HCT116 (cell line): ENCODE measurements at regions not wholly inside any gene's neighbourhood (a gene's known extent, or its start where the extent isn't known, plus 50 kb on each side); places are given as distances from the start of the nearest gene placed in this dataset.

Experiments used
- ATAC-seq: fragments of 200-7000 bp; cut with Tn5 transposase; 2 replicates; pipeline ENCODE4 v1.9.1; 2020; ENCODE audit warnings: mild to moderate bottlenecking, moderate library complexity
- BruUV-seq: library from RNA; stranded (reverse); fragments of 400-500 nt; replicated peaks from 2 replicates; lab custom pipeline; 2021; lab: Mats Ljungman, UMichigan
- CTCF ChIA-PET: fragments of 300-600 bp; sonication (Branson Sonifier 250); formaldehyde crosslinking; loops from one replicate; lab custom pipeline; 2021; ENCODE audit warnings: antibody characterized with exemption; lab: Charles Lee
- POLR2A ChIA-PET: fragments of 300-600, 350-600 bp; sonication (Branson Sonifier 250); formaldehyde crosslinking; loops from one replicate; lab custom pipeline; 2021; ENCODE audit warnings: antibody characterized with exemption; lab: Charles Lee
- RAD21 ChIA-PET, 2 experiments: fragments of 300-600 bp; sonication (Branson Sonifier 250); formaldehyde crosslinking; loops; one replicate each; lab custom pipeline; 2023; ENCODE audit warnings: low total read pairs in 2 of 2; ENCODE audit not compliant: uncharacterized antibody in 2 of 2, unreplicated experiment in 2 of 2, low non-redundant PET in 1 of 2; lab: Charles Lee
- DNase-seq: peaks from one replicate; pipeline ENCODE4 v3.0.0-alpha.2; 2010; ENCODE audit warnings: low read depth, low spot score
- H2AFZ ChIP-seq: fragments of 200-600 bp; shearing (Covaris generic), sonication (generic); 2 replicates; pipeline ENCODE4 v1.6.1; 2017; ENCODE audit warnings: low read depth, mixed run types, mixed read lengths, antibody characterized with exemption, low read length; ENCODE audit not compliant: poor library complexity, severe bottlenecking
- H3K27ac ChIP-seq: 2 replicates; pipeline ENCODE4 v1.5.1; 2012; ENCODE audit warnings: low read depth, low read length
- H3K27me3 ChIP-seq: fragments of 200-600 bp; sonication (generic); 2 replicates; pipeline ENCODE4 v1.6.1; 2016; ENCODE audit warnings: mixed run types, low read length, mixed read lengths; ENCODE audit not compliant: insufficient read depth
- H3K36me3 ChIP-seq, 2 experiments: fragments of 200-500 bp in 1 of 2; fragments of 200-600 bp in 1 of 2; sonication (Bioruptor generic) in 1 of 2; sonication (generic) in 1 of 2; 2 replicates each; pipeline versions ENCODE4 v1.5.1 to v1.6.1; 2014 to 2016; ENCODE audit warnings: low read length in 2 of 2, inconsistent platforms in 1 of 2, mixed read lengths in 1 of 2, mixed run types in 1 of 2; ENCODE audit not compliant: insufficient read depth in 2 of 2, control insufficient read depth in 1 of 2
- H3K4me1 ChIP-seq, 2 experiments: fragments of 200-600 bp in 1 of 2; sonication (generic) in 1 of 2; 2 replicates each; pipeline versions ENCODE4 v1.5.1 to v1.6.1; 2012 to 2017; ENCODE audit warnings: low read length in 2 of 2, inconsistent platforms in 1 of 2, mild to moderate bottlenecking in 1 of 2, mixed read lengths in 1 of 2, mixed run types in 1 of 2, moderate library complexity in 1 of 2; ENCODE audit not compliant: insufficient read depth in 2 of 2, control insufficient read depth in 1 of 2
- H3K4me2 ChIP-seq: fragments of 200-600 bp; sonication (generic); 2 replicates; pipeline ENCODE4 v1.6.1; 2017; ENCODE audit warnings: mixed run types, low read length, mixed read lengths
- H3K4me3 ChIP-seq, 2 experiments: fragments of 200-600 bp in 1 of 2; sonication (generic) in 1 of 2; replicated peaks in 1 of 2; 2 replicates each; pipeline ENCODE4 v1.5.1; 2011 to 2016; ENCODE audit warnings: low read length in 2 of 2, control low read depth in 1 of 2, low read depth in 1 of 2, mild to moderate bottlenecking in 1 of 2, mixed read lengths in 1 of 2, mixed run types in 1 of 2
- H3K79me2 ChIP-seq: fragments of 200-600 bp; sonication (generic); 2 replicates; pipeline ENCODE4 v1.6.1; 2017; ENCODE audit warnings: mild to moderate bottlenecking, mixed run types, low read length, moderate library complexity, mixed read lengths; ENCODE audit not compliant: insufficient read depth
- H3K9ac ChIP-seq: fragments of 200-600 bp; sonication (generic); 2 replicates; pipeline ENCODE4 v1.6.1; 2016; ENCODE audit warnings: low read length, mixed read lengths
- H3K9me2 ChIP-seq: fragments of 200-600 bp; sonication (generic), shearing (Covaris generic); 2 replicates; pipeline ENCODE4 v1.6.1; 2017; ENCODE audit warnings: mixed run types, mild to moderate bottlenecking, moderate library complexity; ENCODE audit not compliant: insufficient read depth
- H3K9me3 ChIP-seq, 2 experiments: fragments of 200-500 bp in 1 of 2; fragments of 200-600 bp in 1 of 2; sonication (Bioruptor generic) in 1 of 2; sonication (generic) in 1 of 2; 2 replicates each; pipeline ENCODE4 v1.6.1; 2014 to 2017; ENCODE audit warnings: low read length in 2 of 2, mixed read lengths in 2 of 2, inconsistent platforms in 1 of 2, low read depth in 1 of 2, mild to moderate bottlenecking in 1 of 2, mixed run types in 1 of 2, moderate library complexity in 1 of 2; ENCODE audit not compliant: control insufficient read depth in 1 of 2, insufficient read depth in 1 of 2
- H4K20me1 ChIP-seq: fragments of 200-600 bp; sonication (generic), shearing (Covaris generic); 2 replicates; pipeline ENCODE4 v1.6.1; 2017; ENCODE audit warnings: mixed run types, mild to moderate bottlenecking, moderate library complexity; ENCODE audit not compliant: insufficient read depth
- EZH2 ChIP-seq: fragments of 200-600 bp; sonication (generic); IDR thresholded peaks from 2 replicates; pipeline ENCODE4 v1.6.1; 2017; ENCODE audit warnings: antibody characterized with exemption, mixed run types
- FOSL1 ChIP-seq: IDR thresholded peaks from 2 replicates; pipeline ENCODE4 v1.6.1; 2012; ENCODE audit warnings: low read depth
- MAX ChIP-seq: IDR thresholded peaks from 2 replicates; pipeline ENCODE4 v1.6.1; 2012
- POLR2AphosphoS5 ChIP-seq: IDR thresholded peaks from 2 replicates; pipeline ENCODE4 v1.6.1; 2011; ENCODE audit warnings: mild to moderate bottlenecking, low read depth, low read length, moderate library complexity
- RAD21 ChIP-seq: IDR thresholded peaks from 2 replicates; pipeline ENCODE4 v1.6.1; 2012; ENCODE audit warnings: low read depth, mild to moderate bottlenecking
- REST ChIP-seq: IDR thresholded peaks from 2 replicates; pipeline ENCODE4 v1.6.1; 2012; ENCODE audit warnings: low read depth
- SP1 ChIP-seq: IDR thresholded peaks from 2 replicates; pipeline ENCODE4 v1.6.1; 2012; ENCODE audit warnings: low read depth
- YY1 ChIP-seq: IDR thresholded peaks from 2 replicates; pipeline ENCODE4 v1.6.1; 2011; ENCODE audit warnings: low read length, low read depth, moderate library complexity, mild to moderate bottlenecking; ENCODE audit not compliant: insufficient replicate concordance; ENCODE audit errors: extremely low read depth
- ZFX ChIP-seq: fragments of 450-650 bp; IDR thresholded peaks from 2 replicates; pipeline ENCODE4 v1.6.1; 2017
- ZNF274 ChIP-seq: fragments of 200-500 bp; sonication (Bioruptor generic); IDR thresholded peaks from 2 replicates; pipeline ENCODE4 v1.6.1; 2014; ENCODE audit warnings: mild to moderate bottlenecking, low read depth, low read length, inconsistent platforms
- intact Hi-C: fragments of 100-400 bp; cut with micrococcal nuclease; formaldehyde crosslinking; loops from 2 replicates; pipeline ENCODE4 v1.10.0; 2022

- Histone ChIP-seq H3K27ac (no peak overlapping the region), H2AFZ (no peak overlapping the region), H3K9me3 (no peaks in the 10 kb centered on the region), H4K20me1 (no peaks in the 10 kb centered on the region), H3K4me3 (no peak overlapping the region), H3K4me1 (peaks cover 0 to 19% of the 10 kb centered on the region in 2 experiments; a peak in 2 of 4 replicates), H3K79me2 (no peaks in the 10 kb centered on the region), H3K36me3 (no peaks in the 10 kb centered on the region), H3K9me2 (no peaks in the 10 kb centered on the region), H3K9ac (no peak overlapping the region), H3K27me3 (no peaks in the 10 kb centered on the region), H3K4me2 (peak overlapping the region; percentile 34)
- CTCF ChIA-PET: interaction anchor here (1.3 kb wide), 1 partner anchor 18 kb away, joined by 3 read pairs; no protein-coding TSS in a partner anchor
- ATAC-seq (peak; percentile 62; the same call in 1 of the 2 replicates), DNase-seq (peak; percentile 15)
- POLR2A ChIA-PET: no interaction called here
- no TSS peak for BruUV-seq
- no peak for TF ChIP-seq ZFX
- TF ChIP-seq FOSL1: peak; percentile 14; the same call in 1 of the 2 replicates
- RAD21 ChIA-PET: no interaction called here
- intact Hi-C loops: no loop called here
Observed at GRCh38 chr5:135222171-135222681, 176.8 kb downstream of the MACROH2A1 start.

- Histone ChIP-seq H3K9ac (no peak overlapping the region), H3K9me2 (no peaks in the 10 kb centered on the region), H4K20me1 (no peaks in the 10 kb centered on the region), H2AFZ (no peak overlapping the region), H3K36me3 (no peaks in the 10 kb centered on the region), H3K4me3 (no peak overlapping the region), H3K9me3 (no peaks in the 10 kb centered on the region), H3K79me2 (no peaks in the 10 kb centered on the region), H3K4me1 (peaks cover 0 to 19% of the 10 kb centered on the region in 2 experiments; a peak in 2 of 4 replicates), H3K27ac (no peak overlapping the region), H3K27me3 (no peaks in the 10 kb centered on the region), H3K4me2 (peak overlapping the region; percentile 34; the same call in 1 of the 2 replicates)
- TF ChIP-seq POLR2AphosphoS5 (no peak), SP1 (no peak), REST (no peak), YY1 (no peak), RAD21 (no peak), ZNF274 (no peak), MAX (no peak), EZH2 (no peak)
- DNase-seq (no peak), ATAC-seq (no peak)
- ChIA-PET CTCF (interaction anchor here (1.3 kb wide), 1 partner anchor 18 kb away, joined by 3 read pairs; no protein-coding TSS in a partner anchor), RAD21 (no interaction called here), POLR2A (no interaction called here)
- intact Hi-C loops: no loop called here
- BruUV-seq: no TSS peak
Observed at GRCh38 chr5:135221696-135222095, 177.3 kb downstream of the MACROH2A1 start.
